K562 (cell line): ENCODE measurements at regions not wholly inside any gene's neighbourhood (a gene's known extent, or its start where the extent isn't known, plus 50 kb on each side); places are given as distances from the start of the nearest gene placed in this dataset.

ENCODE experiments used
- ATAC-seq: fragments of 200-7000 bp; cut with Tn5 transposase; 3 replicates; pipeline ENCODE4 v1.9.1; 2020; ENCODE audit warnings: moderate library complexity
- BruUV-seq: library from RNA; stranded (reverse); fragments of 400-500 nt; replicated peaks from 2 replicates; lab custom pipeline; 2021; lab: Mats Ljungman, UMichigan
- CTCF ChIA-PET: fragments of 300-600 bp; formaldehyde crosslinking; extraction: SDS; loops from one replicate; lab custom pipeline; 2021; ENCODE audit warnings: low intra/inter-chr PET ratio; lab: Yijun Ruan, JAX
- POLR2A ChIA-PET: fragments of 300-600, 350-650 bp; sonication (Branson Sonifier 250); formaldehyde crosslinking; extraction: SDS; loops from one replicate; lab custom pipeline; 2021; ENCODE audit warnings: antibody characterized with exemption, inconsistent platforms; lab: Yijun Ruan, JAX
- DNase-seq, 4 experiments: peaks; one replicate each; pipeline versions ENCODE4 v3.0.0 to v3.0.0-alpha.2; 2011 to 2018; ENCODE audit warnings: low spot score in 3 of 4, mixed read lengths in 3 of 4; ENCODE audit errors: extremely low read depth in 1 of 4
- FAIRE-seq: peaks from 2 replicates; lab custom pipeline; 2011; peaks lifted over from hg19 to GRCh38; lab: Jason Lieb, UNC
- H2AFZ ChIP-seq: 2 replicates; pipeline ENCODE4 v1.6.0; 2011; ENCODE audit warnings: low read depth, low read length, control low read depth, inconsistent platforms
- H3K27ac ChIP-seq: fragments of 200-600 bp; 3 replicates; pipeline ENCODE4 v1.8.0; 2011; ENCODE audit warnings: low read depth, mild to moderate bottlenecking, control low read depth, inconsistent platforms, low read length, moderate library complexity, mixed read lengths; ENCODE audit errors: extremely low read depth
- H3K27me3 ChIP-seq, 2 experiments: fragments of 300-600 bp in 1 of 2; 2 replicates in 1 of 2; 3 replicates in 1 of 2; pipeline versions ENCODE4 v1.6.0 to v1.8.0; 2011; ENCODE audit warnings: inconsistent platforms in 2 of 2, low read length in 2 of 2, mild to moderate bottlenecking in 1 of 2, mixed read lengths in 1 of 2, moderate library complexity in 1 of 2; ENCODE audit not compliant: control insufficient read depth in 2 of 2, insufficient read depth in 2 of 2
- H3K36me3 ChIP-seq: fragments of 300-600 bp; 3 replicates; pipeline ENCODE4 v1.8.0; 2011; ENCODE audit warnings: mild to moderate bottlenecking, low read length, inconsistent platforms; ENCODE audit not compliant: control insufficient read depth, insufficient read depth
- H3K4me1 ChIP-seq, 2 experiments: fragments of 200-600 bp in 1 of 2; replicated peaks in 1 of 2; 2 replicates in 1 of 2; 3 replicates in 1 of 2; pipeline versions ENCODE4 v1.5.1 to v1.8.0; 2011; ENCODE audit warnings: inconsistent platforms in 2 of 2, low read length in 2 of 2, mild to moderate bottlenecking in 1 of 2, mixed read lengths in 1 of 2, moderate library complexity in 1 of 2; ENCODE audit not compliant: control insufficient read depth in 2 of 2, insufficient read depth in 2 of 2
- H3K4me2 ChIP-seq: 2 replicates; pipeline ENCODE4 v1.6.1; 2011; ENCODE audit warnings: low read length, control low read depth, inconsistent platforms, mixed read lengths; ENCODE audit not compliant: insufficient read depth
- H3K4me3 ChIP-seq: fragments of 200-600 bp; sonication (generic), shearing (Covaris generic); 2 replicates; pipeline ENCODE4 v1.5.1; 2016; ENCODE audit warnings: control low read depth, inconsistent platforms
- H3K79me2 ChIP-seq: fragments of 200-600 bp; 3 replicates; pipeline ENCODE4 v1.8.0; 2011; ENCODE audit warnings: low read length, inconsistent platforms; ENCODE audit not compliant: control insufficient read depth, insufficient read depth
- H3K9ac ChIP-seq, 2 experiments: 2 replicates each; pipeline versions ENCODE4 v1.6.0 to v1.6.1; 2011; ENCODE audit warnings: low read depth in 2 of 2, low read length in 2 of 2, control low read depth in 1 of 2, inconsistent platforms in 1 of 2, mild to moderate bottlenecking in 1 of 2, mixed read lengths in 1 of 2; ENCODE audit not compliant: insufficient read depth in 1 of 2
- H3K9me1 ChIP-seq: one replicate; pipeline ENCODE4 v1.6.0; 2011; ENCODE audit warnings: inconsistent platforms, mild to moderate bottlenecking, low read length, moderate library complexity; ENCODE audit not compliant: control insufficient read depth, insufficient read depth
- H3K9me3 ChIP-seq: replicated peaks from 2 replicates; pipeline ENCODE4 v1.5.1; 2011; ENCODE audit warnings: low read depth, low read length, inconsistent platforms; ENCODE audit not compliant: control insufficient read depth, insufficient read depth
- H4K20me1 ChIP-seq: replicated peaks from 2 replicates; pipeline ENCODE4 v1.6.1; 2011; ENCODE audit warnings: low read length, inconsistent platforms, mixed read lengths; ENCODE audit not compliant: control insufficient read depth, insufficient read depth
- ARID3B ChIP-seq: fragments of 250-450 bp; sonication (Bioruptor Pico); IDR thresholded peaks from 2 replicates; pipeline ENCODE4 v1.4.0; 2020; ENCODE audit warnings: borderline replicate concordance
- DMBX1 ChIP-seq: fragments of 250-450 bp; sonication (Bioruptor Pico); IDR thresholded peaks from 2 replicates; pipeline ENCODE4 v1.8.0; 2022; ENCODE audit warnings: inconsistent platforms, mild to moderate bottlenecking, moderate library complexity, borderline replicate concordance
- EP300 ChIP-seq: IDR thresholded peaks from 2 replicates; pipeline ENCODE4 v1.6.1; 2012; ENCODE audit warnings: low read length, improper control_type of control experiment
- RERE ChIP-seq: sonication (generic); formaldehyde crosslinking; IDR thresholded peaks from 2 replicates; pipeline ENCODE4 v1.8.0; 2023; ENCODE audit warnings: missing genetic modification reagents, mild to moderate bottlenecking, borderline replicate concordance
- SRSF7 ChIP-seq: fragments of 200-400 bp; formaldehyde crosslinking; optimal IDR thresholded peaks from 2 replicates; pipeline ENCODE3; 2017; ENCODE audit warnings: mild to moderate bottlenecking, low read depth, low read length
- TARDBP ChIP-seq: fragments of 450-650 bp; IDR thresholded peaks from 2 replicates; pipeline ENCODE4 v1.6.1; 2016
- USF2 ChIP-seq: sonication (generic); formaldehyde crosslinking; IDR thresholded peaks from 2 replicates; pipeline ENCODE4 v1.5.0; 2020; ENCODE audit warnings: missing genetic modification reagents
- ZHX1 ChIP-seq: fragments of 150-350 bp; conservative IDR thresholded peaks from 2 replicates; pipeline ENCODE4 v1.6.1; 2014; ENCODE audit warnings: low read length
- WGBS: fragments of 100-300 bp; shearing (Covaris generic); methylation state at CpG from one replicate; pipeline ENCODE4 v1.1.6; 2016; ENCODE audit warnings: low coverage, mixed read lengths; ENCODE audit not compliant: insufficient coverage; ENCODE audit errors: missing lambda C conversion rate; 5-methylcytosine and 5-hydroxymethylcytosine counted together
- in situ Hi-C: fragments of 300-500 bp; cut with MboI; formaldehyde crosslinking; loops from 4 replicates; pipeline ENCODE4 v1.15.0; 2018; ENCODE audit warnings: inconsistent platforms, mixed read lengths
- intact Hi-C: fragments of 100-400 bp; cut with micrococcal nuclease; formaldehyde crosslinking; loops from 2 replicates; pipeline ENCODE4 v1.14.2; 2022

- H3K9me1 ChIP-seq: no peaks in the 10 kb centered on the region
- CTCF ChIA-PET: no interaction called here
- no peak overlapping the region for H3K4me3 ChIP-seq
- no peak overlapping the region for H3K9ac ChIP-seq
- H3K4me2 ChIP-seq: no peak overlapping the region
- H3K79me2 ChIP-seq: no peaks in the 10 kb centered on the region
- no peaks in the 10 kb centered on the region for H3K36me3 ChIP-seq
- no peak overlapping the region for H3K27ac ChIP-seq
- intact Hi-C loops (no loop called here), in situ Hi-C loops (no loop called here)
- BruUV-seq: no TSS peak
- peaks cover 12 to 32% of the 10 kb centered on the region in 2 experiments; a peak in 4 of 5 replicates for H3K27me3 ChIP-seq
- DNase-seq: no peak
- H3K9me3 ChIP-seq: no peaks in the 10 kb centered on the region
- ATAC-seq: no peak
- H4K20me1 ChIP-seq: no peaks in the 10 kb centered on the region
- H3K4me1 ChIP-seq: no peaks in the 10 kb centered on the region
- no peak for FAIRE-seq
- under 1% methylated on average over 9 of the region's 9 CpGs for WGBS
- no peak overlapping the region for H2AFZ ChIP-seq
- POLR2A ChIA-PET: no interaction called here
- TF ChIP-seq RERE (no peak), EP300 (no peak), ZHX1 (no peak), SRSF7 (no peak), USF2 (CRISPR knock-in tag) (no peak), ARID3B (CRISPR knock-in tag) (no peak), DMBX1 (no peak), TARDBP (no peak)
Measured at GRCh38 chr7:26011039-26011696, 140.8 kb upstream of the NFE2L3 start.
